GM12875 (cell line): ENCODE measurements at regions not wholly inside any gene's neighbourhood (a gene's known extent, or its start where the extent isn't known, plus 50 kb on each side); places are given as distances from the start of the nearest gene placed in this dataset.

Experiments used
- H3K4me3 ChIP-seq: one replicate; pipeline ENCODE4 v1.5.1; 2011; ENCODE audit warnings: low read depth, low read length, control low read depth
- TF ChIP-seq, protein P1 (sequence below): IDR thresholded peaks from 2 replicates; pipeline ENCODE4 v1.5.1; 2011; ENCODE audit warnings: low read depth, mild to moderate bottlenecking, control low read depth, inconsistent platforms, low read length, moderate library complexity, borderline replicate concordance; ENCODE audit not compliant: insufficient read depth

DNA sequence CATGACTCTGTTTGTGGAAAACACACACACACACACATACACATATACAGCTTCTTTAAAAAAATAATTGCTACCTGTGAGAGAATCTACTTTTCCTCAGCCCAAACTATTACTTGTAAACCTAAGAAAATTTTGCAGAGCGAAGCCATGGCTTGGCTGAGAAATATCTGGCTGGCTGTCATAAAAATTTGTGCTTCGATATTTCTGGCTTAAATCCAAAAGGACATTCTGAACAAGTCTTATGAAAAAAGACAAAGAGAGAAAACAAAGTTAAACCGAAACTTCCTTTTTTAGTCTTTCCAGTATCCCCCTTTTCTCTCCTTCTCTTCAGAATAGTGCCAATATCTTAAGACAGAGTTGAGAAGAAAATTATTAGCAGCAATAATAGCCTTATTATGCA, 2048.0 kb downstream of the SUCLG1 start:
- no peak overlapping the region for H3K4me3 ChIP-seq
- TF ChIP-seq, protein P1, sequence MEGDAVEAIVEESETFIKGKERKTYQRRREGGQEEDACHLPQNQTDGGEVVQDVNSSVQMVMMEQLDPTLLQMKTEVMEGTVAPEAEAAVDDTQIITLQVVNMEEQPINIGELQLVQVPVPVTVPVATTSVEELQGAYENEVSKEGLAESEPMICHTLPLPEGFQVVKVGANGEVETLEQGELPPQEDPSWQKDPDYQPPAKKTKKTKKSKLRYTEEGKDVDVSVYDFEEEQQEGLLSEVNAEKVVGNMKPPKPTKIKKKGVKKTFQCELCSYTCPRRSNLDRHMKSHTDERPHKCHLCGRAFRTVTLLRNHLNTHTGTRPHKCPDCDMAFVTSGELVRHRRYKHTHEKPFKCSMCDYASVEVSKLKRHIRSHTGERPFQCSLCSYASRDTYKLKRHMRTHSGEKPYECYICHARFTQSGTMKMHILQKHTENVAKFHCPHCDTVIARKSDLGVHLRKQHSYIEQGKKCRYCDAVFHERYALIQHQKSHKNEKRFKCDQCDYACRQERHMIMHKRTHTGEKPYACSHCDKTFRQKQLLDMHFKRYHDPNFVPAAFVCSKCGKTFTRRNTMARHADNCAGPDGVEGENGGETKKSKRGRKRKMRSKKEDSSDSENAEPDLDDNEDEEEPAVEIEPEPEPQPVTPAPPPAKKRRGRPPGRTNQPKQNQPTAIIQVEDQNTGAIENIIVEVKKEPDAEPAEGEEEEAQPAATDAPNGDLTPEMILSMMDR, result no peak

GRCh38 chr2:82395531-82395930, 2063.5 kb downstream of the SUCLG1 start:
- no peak overlapping the region for H3K4me3 ChIP-seq

DNA sequence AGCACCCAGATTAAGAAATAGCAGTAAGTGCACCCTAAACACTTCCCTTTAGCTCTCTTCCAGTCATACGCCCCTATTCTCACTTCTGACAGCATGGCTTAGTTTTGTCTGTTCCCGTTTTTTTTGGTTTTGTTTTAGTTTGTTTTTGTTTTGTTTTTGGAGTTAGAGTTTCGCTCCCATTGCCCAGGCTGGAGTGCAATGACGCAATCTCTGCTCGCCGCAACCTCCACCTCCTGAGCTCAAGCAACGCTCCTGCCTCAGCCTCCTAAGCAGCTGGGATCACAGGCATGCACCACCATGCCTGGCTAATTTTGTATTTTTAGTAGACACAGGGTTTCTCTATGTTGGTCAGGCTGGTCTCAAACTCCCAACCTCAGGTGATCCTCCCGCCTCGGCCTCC, 2067.7 kb downstream of the SUCLG1 start:
- TF ChIP-seq, protein P1, result no peak
- H3K4me3 ChIP-seq, result no peak overlapping the region

More at GRCh38 chr2:82395531-82395930, 2063.5 kb downstream of the SUCLG1 start:
- TF ChIP-seq, protein P1, result no peak

- no peak overlapping the region for H3K4me3 ChIP-seq
- TF ChIP-seq, protein P1, result no peak
Measured at GRCh38 chr2:82355622-82356021, 2051.1 kb upstream of the LRRTM1 start.

DNA sequence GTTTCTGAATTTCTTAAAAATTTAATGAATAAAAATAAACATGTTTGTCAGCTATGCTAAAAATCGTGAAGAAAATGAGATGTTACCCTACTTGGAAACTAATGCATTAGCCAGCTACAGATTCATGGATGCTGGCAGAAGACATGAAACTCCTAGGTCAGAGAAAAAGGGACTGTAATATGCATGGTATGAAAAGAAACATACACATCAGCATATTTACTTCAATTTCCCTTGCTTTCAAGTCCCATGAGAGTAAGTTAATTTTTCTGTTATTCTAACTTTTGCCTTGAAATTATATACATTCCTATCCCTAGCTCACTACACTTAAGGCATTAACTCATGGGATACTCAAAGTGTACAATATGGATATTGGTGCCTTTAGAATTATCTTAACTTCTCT, 2041.4 kb upstream of the LRRTM1 start:
- TF ChIP-seq, protein P1, result no peak
- H3K4me3 ChIP-seq, result no peak overlapping the region

GRCh38 chr2:82344670-82345069, 2040.1 kb upstream of the LRRTM1 start:
- no peak overlapping the region for H3K4me3 ChIP-seq
- TF ChIP-seq, protein P1, result no peak

DNA sequence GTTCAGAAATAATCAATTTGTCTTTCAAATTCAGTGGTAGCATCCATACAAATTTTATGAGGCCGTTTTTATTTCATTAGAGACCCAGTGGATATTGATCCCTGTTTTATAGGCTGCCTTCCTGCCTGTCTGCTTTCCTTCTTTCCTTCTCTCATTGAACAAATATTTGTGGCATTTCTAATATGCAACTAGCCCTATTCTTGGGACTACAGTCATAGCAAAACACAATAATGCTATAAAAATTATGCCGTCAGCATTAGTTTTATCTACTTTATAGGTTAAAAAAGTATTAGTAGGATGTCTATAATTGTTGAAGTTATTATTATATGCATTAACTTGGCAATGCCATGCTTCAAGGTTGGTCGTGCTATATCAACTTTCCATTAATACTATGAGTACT, 2037.8 kb upstream of the LRRTM1 start:
- H3K4me3 ChIP-seq, result no peak overlapping the region
- TF ChIP-seq, protein P1, result no peak
